NCI-H2196 treated with DMSO at 0.1 percent for 48 hours (cell line): ENCODE measurements at regions not wholly inside any gene's neighbourhood (a gene's known extent, or its start where the extent isn't known, plus 50 kb on each side); places are given as distances from the start of the nearest gene placed in this dataset.
A peak's percentile ranks its signal among the peaks of the same experiment; 100 is the strongest.

Experiments
- DNase-seq: peaks from one replicate; lab custom pipeline; 2025; ENCODE audit not compliant: unreplicated experiment; lab: John Stamatoyannopoulos, UW

DNA sequence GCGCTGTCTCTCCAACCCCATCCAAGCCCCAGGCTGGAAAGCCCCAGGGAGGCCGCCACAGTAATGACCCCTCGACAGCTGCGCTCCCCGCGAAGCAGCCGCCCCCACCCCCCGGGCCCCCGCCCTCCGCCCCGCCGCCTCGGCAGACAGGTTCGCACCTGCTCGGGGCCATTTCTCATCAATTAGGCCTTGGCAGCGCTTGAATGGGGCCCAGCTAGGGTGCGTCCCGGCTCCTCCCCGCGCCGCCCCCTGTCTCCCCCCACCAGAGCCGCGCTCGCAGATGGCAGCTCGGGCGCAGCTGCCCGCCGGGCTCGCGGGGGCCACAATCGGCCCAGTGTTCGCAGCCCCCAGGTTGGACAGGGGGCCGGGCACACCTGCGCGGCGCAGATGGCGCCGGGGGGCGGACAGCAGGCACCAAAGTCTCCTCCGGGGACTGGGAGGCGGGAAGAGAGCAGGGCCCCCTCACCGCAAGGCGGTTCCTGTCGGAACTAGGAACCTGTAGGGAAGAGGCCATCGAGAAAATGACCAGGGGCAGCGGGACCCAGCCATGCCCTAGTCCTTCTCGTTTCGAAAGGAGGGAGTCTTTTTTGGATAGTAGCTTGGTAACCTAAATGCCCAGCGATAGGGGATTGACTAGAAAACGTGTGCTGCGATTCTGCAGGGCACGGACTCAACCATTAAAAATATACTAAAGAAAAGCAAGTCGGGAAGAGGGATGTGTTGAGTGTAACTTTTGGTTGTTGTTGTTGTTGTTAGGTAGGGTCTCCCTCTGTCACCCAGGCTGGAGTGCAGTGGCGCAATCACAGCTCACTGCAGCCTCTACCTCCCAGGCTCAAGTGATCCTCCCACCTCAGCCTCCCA is 83.2 kb upstream of the EYA2 start:
- DNase-seq: peak; percentile 57

DNA sequence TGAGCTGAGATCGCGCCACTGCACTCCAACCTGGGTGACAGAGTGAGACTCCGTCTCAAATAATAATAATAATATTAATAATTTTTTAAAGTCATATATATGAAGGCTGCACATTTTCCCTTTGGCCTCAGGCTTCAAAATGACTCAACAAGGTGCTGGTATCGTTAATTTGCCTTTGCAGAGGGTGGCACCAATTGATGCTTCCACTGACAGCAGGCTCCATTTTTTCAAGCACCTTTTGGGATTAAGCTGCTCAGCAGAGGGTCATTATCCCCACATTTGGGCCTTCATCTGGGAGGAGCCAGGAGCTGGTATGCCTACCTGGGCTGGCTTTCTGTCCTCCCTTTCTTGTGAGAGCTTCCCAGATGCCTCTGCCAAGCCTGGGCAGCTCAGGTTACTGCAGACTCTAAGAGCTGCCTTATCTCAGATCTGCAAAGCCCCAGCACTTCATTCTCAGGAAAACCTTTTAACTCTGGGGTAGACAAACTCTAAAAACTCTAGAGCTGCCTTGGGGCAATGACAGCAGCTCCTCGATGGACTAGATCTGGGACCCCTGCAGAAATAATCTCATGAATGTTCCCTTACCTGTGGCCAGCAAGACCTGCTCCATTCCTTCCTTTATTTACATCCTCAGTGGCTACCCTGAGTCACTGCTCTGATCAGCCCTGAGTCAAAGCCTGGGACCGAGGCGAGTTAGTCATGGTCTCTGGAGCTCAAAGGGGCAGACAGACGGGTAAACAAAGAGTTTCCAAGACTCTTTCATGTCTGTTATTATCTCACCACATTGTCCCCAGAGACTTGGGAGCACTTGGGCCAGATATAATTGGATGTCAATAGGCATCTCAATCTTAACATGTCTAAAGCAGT is 80.0 kb upstream of the EYA2 start:
- peak; percentile 32 for DNase-seq

DNA sequence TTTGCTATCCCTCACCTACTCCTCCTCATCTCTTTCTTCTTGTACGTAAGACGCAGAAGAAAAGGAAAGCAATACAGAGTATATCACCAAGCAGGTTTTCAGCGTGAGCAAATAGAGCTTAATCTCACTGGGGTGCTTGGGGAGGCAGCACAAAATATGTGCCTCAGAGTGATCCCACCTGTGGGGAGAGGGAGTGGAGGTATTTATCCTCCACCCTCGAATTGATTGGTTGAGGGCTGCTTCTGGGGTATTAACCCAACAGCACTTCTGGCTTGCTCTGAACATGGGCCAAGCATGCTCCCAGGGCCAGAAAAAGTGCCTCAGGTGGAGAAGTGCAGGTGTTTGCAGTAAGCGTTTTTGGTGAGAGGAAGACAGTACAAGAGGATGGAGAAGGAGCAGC is 78.5 kb upstream of the EYA2 start:
- no peak for DNase-seq

DNA sequence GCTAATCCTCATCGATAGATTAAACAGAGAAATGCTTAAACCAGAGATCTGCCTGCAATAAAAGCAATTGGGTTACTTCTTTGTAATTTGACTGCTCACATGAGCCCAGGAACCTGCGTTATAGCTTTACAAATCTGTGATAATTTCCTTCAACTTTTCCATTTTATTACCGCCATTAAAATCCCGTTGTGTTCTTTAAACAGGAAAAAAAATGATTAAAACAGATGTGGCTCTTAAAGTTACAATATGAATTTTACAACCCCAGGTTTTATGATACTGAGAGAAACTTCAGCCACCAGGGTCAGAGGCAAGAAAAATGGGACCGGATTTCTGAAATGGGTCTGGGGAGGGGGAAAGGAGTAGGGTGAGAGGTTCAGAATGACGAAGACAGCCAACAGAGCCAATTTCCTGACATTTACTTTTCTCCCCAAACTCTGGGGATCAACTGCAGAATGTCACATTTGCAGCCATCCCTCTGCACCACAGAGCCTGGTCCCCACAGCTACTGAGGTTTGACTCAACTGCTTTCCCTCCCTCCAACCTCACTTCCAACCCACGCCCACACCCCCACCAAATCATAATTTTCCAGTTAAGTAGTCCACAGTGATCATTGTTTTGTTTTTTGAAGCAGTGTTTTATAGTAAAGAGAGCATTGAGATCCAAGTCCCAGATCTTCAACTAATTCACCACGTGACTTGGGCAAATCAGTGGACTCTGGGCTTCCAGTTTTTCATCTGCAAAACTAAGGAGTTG is 77.6 kb upstream of the EYA2 start:
- no peak for DNase-seq

DNA sequence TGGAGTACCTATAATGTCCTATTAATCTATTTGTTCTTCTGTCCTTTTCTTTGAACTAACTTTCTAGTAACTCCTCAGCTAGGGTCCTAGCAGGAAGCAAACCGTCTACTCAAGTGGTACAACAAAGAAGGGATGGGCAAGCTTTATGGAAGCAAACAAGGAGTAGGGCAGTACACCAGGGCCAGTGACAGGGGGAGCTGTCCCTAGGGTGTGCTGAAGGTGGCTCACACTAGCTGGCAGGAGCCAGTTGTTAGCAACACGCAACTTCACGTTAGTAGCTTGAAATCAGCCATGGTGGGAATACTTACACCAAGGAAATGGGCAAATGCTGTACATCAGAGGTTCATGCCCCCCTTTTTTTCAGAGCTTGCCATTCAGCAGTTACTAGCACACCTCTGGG is 74.0 kb upstream of the EYA2 start:
- no peak for DNase-seq

DNA sequence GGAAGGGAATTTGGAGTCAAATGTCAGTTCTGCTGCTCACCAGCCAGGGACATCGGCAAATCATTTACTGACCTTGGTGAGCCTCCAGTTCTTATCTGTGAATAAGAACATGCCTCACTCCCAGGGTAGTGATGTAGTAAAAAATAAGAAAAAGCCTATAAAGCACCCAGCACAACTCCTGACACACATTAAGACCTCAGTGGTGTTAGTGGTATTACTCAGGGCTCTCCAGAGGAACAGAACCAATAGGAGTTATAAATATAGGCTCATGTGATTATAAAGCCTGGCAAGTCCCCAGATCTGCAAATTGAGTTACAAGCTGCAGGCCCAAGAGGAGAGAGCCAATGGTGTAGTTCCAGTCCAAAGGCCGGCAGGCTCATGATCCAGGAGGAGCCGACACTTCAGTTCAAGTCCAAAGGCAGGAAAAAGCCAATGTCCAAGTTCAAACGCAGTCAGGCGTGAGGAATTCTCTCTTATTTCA is 71.3 kb upstream of the EYA2 start:
- DNase-seq: no peak

DNA sequence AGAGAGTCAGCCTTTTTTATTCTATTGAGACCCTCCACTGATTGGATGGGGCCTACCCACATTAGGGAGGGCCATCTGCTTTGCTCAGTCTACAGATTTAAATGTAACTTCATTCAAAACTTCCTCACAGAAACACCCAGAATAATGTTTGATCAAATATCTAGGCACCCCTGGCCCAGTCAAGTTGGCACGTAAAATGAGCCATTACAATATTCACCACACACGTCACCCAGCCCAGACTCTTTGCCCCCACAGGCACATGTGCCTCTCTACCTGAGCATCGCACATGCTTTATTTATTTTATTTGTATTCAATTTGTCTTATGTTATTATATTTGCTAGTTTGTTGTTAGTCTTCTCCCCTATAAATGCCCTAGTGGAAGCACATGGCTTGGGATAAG is 70.9 kb upstream of the EYA2 start:
- DNase-seq: no peak

DNA sequence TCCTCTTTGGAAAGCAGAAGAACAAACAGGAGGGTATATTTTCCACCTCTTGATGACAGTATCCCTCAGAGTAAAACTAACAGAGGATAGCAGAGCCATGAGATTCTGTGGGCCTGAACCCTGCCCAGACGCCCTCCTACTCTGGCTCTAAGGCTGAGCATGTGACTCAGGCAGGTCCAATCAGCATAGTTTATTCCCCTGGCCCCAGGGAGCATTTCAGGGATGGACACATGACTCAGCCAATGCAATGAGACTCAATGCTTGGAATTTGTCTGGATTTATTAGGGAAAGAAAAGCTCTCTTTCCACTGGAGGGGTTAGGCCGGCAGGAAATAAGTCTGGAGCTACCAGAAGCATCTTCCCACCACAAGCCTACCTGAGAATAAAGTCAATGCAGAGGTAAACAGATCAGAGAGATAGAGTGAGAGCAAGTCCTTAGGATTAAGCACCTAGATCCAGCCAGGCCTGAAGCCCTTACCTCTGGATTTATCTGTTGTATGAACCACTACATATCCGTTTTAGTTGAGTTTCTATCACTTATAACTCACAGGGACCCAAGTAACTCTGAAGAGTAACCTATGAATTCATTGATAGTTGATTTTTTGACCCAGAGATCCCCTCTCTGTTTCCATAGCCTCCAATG is 68.2 kb upstream of the EYA2 start:
- DNase-seq: no peak

DNA sequence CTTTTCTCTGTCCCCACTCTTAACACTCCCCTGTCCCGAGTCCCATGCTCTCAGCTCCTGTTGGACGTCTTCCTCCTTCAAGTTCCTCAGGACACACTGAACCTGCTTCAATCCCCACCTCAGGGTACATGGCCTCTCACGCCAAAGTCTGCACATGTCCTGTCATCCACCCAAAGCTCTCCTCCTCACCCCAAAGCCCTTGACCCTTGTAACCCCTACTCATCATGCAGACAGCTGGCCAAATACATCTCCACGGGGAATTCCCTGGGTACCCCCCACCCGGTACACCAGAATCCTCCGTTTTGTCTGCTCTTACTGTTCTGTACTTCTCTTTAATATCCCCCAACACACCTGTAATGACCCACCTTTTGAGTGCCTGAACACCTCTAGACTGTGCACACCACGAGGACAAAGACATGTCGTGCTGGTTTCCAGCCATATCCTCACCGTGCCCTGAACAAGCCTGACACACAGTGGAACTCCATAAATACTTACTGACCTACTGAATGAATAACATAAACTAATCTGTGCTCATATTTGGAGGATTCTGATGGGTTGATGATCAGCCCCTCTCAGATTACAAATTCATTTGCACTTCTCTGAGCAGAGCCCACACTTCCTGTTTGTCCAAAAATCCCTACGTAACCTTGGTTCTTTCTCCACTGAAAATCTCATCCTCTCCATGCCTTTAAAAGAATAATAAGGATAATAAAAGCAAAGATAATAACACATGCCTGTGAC is 66.8 kb upstream of the EYA2 start:
- no peak for DNase-seq

DNA sequence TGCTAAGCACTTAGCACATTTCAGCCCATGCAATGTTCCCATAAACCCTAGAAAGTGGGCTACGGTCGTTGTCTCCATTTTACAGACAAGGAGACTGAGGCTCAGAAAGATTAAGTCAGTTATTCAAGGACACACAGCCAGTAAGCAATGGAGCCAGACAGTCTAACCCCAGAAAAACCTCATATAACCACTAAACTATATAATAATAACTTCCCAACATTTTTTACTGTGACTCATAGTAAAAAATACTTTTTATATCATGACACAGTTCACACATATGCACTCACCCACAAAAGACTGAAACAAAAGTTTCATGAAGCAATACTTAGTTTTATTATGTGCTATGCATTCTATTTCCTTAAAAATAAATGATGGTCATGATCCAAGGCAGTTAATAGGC is 66.2 kb upstream of the EYA2 start:
- DNase-seq: no peak

DNA sequence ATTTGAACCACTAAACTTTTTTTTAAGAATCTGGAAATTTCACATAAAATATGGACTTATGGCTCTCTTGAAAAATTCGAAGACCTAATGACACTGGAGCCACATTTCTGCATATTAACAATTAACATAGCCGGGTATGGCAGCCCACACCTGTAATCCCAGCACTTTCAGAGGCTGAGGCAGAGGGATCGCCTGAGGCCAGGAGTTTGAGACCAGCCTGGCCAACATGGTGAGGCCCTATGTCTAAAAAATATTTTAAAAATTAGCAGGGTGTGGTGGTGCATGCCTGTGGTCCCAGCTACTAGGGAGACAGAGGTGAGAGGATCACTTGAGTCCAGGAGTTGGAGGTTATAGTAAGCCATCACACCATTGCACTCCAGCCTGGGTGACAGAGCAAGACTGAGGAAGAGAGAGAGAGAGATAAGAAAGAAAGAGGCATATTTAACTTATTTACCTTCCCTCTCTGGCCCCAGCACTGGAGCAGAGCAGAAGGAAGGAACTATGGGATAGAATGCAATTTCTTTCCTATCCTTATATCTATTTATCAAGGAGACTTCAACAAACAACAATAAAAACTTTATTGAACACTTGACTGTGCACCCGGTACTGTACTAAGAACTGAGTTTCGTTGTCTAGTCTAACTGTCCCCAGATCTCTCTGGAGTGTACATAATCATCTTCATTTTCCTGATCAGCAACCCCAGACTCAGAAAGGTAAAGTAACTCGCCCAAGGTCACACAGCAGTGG is 63.6 kb upstream of the EYA2 start:
- no peak for DNase-seq

DNA sequence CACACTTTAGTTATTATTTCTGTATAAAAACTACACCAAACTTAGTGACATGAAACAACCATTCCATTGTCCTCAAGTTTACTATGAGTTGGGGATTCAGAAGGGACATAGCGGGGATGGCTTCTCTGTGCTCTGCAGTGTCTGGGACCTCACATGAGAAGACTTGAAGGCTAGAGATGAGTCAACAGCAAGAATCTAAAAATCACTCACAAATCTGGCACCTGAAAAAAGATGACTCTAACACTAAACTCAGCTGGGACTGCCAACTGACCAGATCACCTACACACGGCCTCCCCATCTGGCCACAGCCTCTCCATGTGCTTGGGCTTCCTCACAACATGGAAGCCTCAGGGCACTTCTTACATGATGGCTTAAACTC is 63.0 kb upstream of the EYA2 start:
- DNase-seq: no peak

DNA sequence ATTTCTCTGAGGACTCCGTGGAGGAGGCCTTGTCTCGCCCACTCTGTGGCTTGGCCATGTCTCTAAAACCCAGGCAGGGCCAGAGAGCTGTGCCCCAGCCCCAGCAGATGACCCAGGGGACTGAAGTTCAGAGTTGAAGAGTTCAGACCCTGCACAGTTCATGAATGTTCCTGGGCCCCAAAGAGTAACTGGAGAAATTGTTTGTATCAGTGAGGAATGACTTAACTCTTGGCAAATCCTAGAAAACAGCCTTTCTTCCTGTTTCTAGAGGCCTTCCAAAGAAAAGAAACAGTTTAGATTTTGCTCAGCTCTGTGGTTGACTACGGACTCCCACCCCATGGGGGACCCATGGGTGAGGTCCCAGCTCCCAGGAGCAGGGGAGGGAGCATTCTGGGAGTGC is 62.1 kb upstream of the EYA2 start:
- no peak for DNase-seq

DNA sequence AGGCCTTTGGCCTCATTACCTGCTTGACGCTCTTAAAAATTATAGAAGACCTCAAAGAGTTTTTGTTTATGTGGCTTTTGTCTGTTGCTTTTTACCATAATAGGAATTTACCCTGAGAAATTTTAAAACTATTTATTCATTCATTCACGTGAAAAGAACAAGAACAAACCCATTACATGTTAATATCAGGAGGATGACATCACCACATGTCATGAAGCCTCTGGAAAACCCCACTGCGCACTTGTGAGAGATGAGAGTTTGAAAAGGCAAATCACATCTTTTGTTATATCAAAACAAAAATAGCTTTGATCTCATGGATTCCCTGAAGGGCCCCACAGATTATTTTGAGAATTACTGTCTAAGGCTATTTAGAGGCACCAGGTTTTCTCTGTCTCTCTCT is 61.3 kb upstream of the EYA2 start:
- DNase-seq: no peak

DNA sequence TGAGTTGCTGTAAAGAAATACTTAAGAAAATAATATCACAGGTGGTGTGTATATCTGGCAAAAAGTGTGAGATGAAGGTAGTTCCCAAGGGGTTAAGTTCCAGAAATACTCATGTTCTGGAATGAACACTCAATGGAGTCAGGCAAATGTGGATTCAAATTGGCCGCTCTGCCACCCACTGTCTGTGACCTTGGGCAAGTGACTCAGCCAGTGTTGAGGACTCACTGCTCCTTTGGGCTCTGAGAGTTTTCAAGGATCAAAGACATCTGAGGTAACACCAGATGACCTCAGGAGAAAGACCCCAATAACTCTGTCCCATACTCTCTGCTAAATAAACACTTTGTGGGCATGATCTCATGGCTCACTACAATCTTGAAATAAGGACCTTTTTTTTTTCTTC is 59.2 kb upstream of the EYA2 start:
- DNase-seq: no peak

DNA sequence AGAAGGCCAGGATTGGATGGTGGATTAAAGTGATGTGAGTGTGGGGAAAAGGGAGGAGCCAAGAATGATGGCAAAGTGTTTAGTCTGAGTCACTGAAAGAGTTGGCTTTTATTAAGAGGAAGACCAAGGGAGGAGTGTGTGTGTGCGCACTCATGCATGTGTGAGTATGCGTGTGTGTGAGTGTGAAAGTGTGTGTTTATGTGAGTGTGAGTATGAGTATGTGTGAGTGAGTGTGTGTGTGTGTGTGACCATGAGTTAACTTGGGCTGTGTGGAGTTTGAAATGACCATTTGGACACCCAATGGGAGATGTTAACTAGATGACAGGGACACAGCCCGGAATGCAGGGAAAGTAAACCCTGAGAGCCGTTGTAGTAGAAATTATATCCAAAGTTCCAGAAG is 57.6 kb upstream of the EYA2 start:
- no peak for DNase-seq

DNA sequence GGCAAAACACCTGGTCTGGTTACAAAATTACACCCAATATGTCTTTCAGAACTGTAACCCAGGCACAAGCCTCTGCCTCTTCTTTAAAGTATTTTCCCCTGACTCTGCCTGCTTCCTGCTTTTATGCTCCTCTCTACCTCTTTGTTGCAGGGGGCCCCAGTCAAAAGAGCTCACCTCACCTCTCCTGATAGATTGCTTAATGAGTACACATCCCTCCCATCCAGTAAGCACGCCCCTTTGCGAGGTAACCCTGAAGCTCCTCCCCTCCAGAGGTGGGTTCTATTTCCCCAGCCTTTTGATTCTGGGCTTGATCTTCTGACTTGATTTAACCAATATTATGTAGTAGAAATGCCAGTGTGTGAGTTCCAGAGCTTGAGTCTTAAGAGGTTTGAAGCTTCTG is 56.6 kb upstream of the EYA2 start:
- DNase-seq: no peak

DNA sequence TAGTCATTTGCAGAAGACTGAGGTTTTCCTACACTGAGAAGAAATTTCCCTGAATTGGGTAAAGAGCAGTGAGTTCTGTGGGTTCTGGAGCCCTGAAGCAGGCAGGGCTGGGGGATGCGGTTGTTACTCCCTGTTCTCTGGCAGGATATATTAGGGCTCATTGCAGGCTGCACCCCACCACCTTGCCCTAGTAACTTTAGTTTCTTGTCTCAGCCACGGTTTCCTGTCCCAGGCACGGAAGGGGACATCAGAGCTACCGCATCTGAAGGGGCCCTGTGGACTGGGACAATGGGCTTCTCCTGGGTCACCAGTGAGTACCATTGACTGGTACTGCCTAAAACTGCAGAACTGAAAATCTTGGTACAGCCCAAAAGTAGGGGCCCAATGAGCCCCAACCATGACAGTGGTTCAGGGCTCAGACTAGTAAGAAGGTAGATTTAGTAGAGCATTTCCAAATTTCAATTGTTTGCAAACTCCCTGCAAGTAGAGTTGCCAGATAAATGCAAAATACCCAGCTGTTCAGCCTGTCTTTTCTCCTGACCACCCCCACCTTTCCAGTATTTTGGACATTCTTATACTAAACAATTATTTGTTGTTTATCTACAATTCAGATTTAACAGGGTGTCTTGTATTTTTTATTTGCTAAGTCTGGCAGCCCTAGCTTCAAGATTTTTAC is 54.5 kb upstream of the EYA2 start:
- DNase-seq: no peak
